ENCODE measurements at regions not wholly inside any gene's neighbourhood (a gene's known extent, or its start where the extent isn't known, plus 50 kb on each side); places are given as distances from the start of the nearest gene placed in this dataset.
"Not testable (repeated sequence)": the region's sequence is repeated elsewhere in the genome, so short reads cannot be mapped to it uniquely, and the experiment has no call there.

DNA sequence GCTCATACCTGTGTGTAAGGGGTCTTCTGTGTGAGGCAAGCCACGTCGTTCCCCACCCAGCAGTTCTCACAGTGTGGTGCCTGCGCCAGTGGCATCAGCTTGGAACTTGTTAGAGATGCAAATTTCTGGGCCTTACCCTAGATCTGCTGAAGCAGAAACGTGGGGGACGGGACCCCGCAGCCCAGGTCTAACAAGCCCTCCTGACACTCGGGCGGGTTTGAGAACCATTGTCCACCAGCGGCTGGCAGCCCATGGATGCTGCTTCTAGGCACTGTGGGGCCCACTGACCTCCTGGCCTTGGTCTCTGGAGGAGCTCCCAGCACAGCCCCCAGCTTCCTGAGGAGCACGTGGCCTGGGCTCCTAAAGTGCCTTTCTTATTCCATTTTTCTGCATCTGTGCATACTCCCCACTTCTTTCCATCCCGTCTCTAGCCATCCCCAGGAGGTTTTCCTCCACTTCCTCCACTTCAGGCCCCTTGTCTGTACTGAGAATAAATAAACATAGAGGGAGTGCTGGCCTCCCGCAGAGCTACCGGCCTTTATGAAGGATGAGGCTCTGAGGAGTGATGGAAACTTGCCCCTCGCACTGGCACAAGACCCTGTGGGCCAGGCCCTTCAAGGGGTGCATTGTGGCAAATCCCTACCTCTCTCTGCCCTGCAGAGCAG, 94.3 kb downstream of the GALR1 start:
- no peak for DNase-seq
- Histone ChIP-seq H3K27me3 (peaks cover 0 to 21% (median 4%) of the 10 kb centered on the region in 3 donors), H3K4me1 (no peaks in the 10 kb centered on the region), H3K36me3 (no peaks in the 10 kb centered on the region), H3K9me3 (no peaks in the 10 kb centered on the region), H3K4me3 (no peak overlapping the region), H3K27ac (no peak overlapping the region)
- TF ChIP-seq EP300 (IDR thresholded peaks at IDR 0.05) (no peak), POLR2A (IDR thresholded peaks at IDR 0.05) (no peak), POLR2AphosphoS5 (IDR thresholded peaks at IDR 0.05) (no peak)
- TF ChIP-seq, protein P1, sequence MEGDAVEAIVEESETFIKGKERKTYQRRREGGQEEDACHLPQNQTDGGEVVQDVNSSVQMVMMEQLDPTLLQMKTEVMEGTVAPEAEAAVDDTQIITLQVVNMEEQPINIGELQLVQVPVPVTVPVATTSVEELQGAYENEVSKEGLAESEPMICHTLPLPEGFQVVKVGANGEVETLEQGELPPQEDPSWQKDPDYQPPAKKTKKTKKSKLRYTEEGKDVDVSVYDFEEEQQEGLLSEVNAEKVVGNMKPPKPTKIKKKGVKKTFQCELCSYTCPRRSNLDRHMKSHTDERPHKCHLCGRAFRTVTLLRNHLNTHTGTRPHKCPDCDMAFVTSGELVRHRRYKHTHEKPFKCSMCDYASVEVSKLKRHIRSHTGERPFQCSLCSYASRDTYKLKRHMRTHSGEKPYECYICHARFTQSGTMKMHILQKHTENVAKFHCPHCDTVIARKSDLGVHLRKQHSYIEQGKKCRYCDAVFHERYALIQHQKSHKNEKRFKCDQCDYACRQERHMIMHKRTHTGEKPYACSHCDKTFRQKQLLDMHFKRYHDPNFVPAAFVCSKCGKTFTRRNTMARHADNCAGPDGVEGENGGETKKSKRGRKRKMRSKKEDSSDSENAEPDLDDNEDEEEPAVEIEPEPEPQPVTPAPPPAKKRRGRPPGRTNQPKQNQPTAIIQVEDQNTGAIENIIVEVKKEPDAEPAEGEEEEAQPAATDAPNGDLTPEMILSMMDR (IDR thresholded peaks at IDR 0.05), result no peak
- intact Hi-C loops (cut with DNase I; ENCODE audit: low total_unique reads), result no loop called here
- 60 to 74% (median 72%) methylated on average over 13 to 14 of the region's 14 CpGs for WGBS, 5 donors

DNA sequence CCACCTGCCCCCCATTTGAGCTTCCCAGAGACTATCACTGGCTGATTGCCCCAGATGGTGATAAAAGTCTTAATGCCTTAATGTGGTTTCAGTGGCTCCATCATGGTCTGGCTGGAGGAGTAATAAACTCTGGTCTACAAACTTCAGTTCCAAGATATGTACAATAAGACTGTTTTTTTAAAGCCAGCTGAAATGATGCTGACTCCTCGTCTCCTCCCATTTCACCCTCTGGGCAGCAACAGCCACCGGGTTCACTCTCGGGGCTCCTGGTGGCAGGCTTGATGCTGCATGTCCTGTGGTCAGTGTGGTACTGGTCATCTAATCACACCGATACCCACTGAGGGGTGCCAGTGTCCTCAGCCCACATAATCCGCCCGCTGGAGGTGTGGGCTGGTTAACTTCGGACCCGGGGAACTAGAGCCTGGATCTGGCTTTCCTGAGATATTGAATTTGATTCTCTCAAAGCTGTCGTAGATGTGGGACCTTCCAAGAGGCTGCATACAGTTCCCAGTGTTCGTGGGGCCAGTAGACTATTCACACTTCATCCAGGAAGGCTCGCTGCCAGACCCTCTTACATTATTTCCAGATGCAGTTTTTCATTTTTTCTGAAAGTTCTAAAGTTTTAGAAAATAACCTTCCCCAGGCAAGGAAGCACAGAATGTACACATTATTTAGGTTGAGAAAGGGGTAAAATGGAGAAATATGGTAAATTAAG, 95.3 kb downstream of the GALR1 start:
- peak in 1 of 2 donors; percentile 44 for DNase-seq
- Histone ChIP-seq H3K4me3 (no peak overlapping the region), H3K36me3 (no peaks in the 10 kb centered on the region), H3K27ac (no peak overlapping the region), H3K27me3 (peaks cover 0 to 12% (median 2%) of the 10 kb centered on the region in 3 donors), H3K9me3 (no peaks in the 10 kb centered on the region), H3K4me1 (no peaks in the 10 kb centered on the region)
- TF ChIP-seq POLR2AphosphoS5 (IDR thresholded peaks at IDR 0.05), result no peak
- intact Hi-C loops (cut with DNase I; ENCODE audit: low total_unique reads), result no loop called here
- WGBS, 5 donors, result 75 to 86% (median 81%) methylated on average over 10 to 11 of the region's 11 CpGs

DNA sequence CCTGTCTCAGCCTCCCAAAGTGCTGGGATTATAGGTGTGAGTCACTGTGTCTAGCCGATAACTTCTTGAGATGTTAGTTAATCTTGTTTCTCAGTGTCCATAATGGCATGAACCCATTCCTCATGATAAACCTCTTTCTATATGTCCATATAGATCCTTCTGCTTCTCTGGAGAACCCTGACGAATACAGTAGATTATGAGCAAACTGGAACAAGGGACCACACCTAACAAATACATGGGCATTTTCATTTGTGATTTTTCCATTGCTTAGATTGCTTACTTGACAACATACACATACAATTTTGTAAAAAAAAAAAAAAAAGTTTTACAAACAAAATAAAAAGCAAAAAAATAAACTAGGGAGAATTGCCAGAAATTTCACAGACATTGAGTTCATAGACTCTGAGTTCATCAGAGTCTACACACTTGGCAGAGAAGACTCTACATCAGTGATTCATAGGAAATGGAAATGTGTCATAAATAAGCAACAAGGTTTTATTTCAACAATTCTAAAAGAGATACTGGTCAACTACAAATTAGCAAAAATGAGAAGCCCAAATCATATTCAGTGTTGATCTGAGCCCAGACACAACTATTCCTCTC, 96.7 kb downstream of the GALR1 start:
- 73 to 80% (median 76%) methylated on average over 2 of the region's 2 CpGs for WGBS, 5 donors
- no peak for TF ChIP-seq POLR2AphosphoS5 (IDR thresholded peaks at IDR 0.05)
- TF ChIP-seq POLR2A (IDR thresholded peaks at IDR 0.05), result no peak
- TF ChIP-seq, protein P1 (IDR thresholded peaks at IDR 0.05), result no peak
- no peak for TF ChIP-seq EP300 (IDR thresholded peaks at IDR 0.05)
- Histone ChIP-seq H3K27me3 (no peaks in the 10 kb centered on the region), H3K27ac (no peak overlapping the region), H3K9me3 (no peaks in the 10 kb centered on the region), H3K4me1 (no peaks in the 10 kb centered on the region), H3K4me3 (no peak overlapping the region), H3K36me3 (no peaks in the 10 kb centered on the region)
- intact Hi-C loops (cut with DNase I; ENCODE audit: low total_unique reads), result no loop called here
- DNase-seq, result no peak

- H3K4me3 ChIP-seq; H3K9me3 ChIP-seq; H3K27ac ChIP-seq; intact Hi-C loops (cut with DNase I; ENCODE audit: low total_unique reads); H3K36me3 ChIP-seq; DNase-seq; H3K4me1 ChIP-seq: not testable (repeated sequence)
- H3K27me3 ChIP-seq, result peaks cover 0 to 22% (median 0%) of the 10 kb centered on the region in 3 donors
- 65 to 79% (median 68%) methylated on average over 3 of the region's 3 CpGs for WGBS, 5 donors
Observed at GRCh38 chr18:77353349-77353748, 103.7 kb downstream of the GALR1 start.

GRCh38 chr18:77359561-77360314, 110.1 kb downstream of the GALR1 start:
- no peaks in the 10 kb centered on the region for H3K4me1 ChIP-seq
- H3K27ac ChIP-seq, result no peak overlapping the region
- 64 to 82% (median 73%) methylated on average over 4 of the region's 4 CpGs for WGBS, 5 donors
- intact Hi-C loops (cut with DNase I; ENCODE audit: low total_unique reads), result no loop called here
- peaks cover 0 to 8% (median 5%) of the 10 kb centered on the region in 4 donors for H3K9me3 ChIP-seq
- DNase-seq, result no peak
- no peaks in the 10 kb centered on the region for H3K36me3 ChIP-seq
- H3K4me3 ChIP-seq, result no peak overlapping the region
- TF ChIP-seq, protein P1 (IDR thresholded peaks at IDR 0.05), result no peak
- TF ChIP-seq EP300 (IDR thresholded peaks at IDR 0.05), result no peak
- H3K27me3 ChIP-seq, result peaks cover 0 to 14% (median 0%) of the 10 kb centered on the region in 3 donors
